HUES6 (cell line): ENCODE measurements at regions not wholly inside any gene's neighbourhood (a gene's known extent, or its start where the extent isn't known, plus 50 kb on each side); places are given as distances from the start of the nearest gene placed in this dataset.

Experiments used
- H3K27ac ChIP-seq: 2 replicates; pipeline ENCODE4 v1.7.0; 2013; ENCODE audit warnings: low read depth, mild to moderate bottlenecking, low read length, inconsistent platforms
- H3K27me3 ChIP-seq: 2 replicates; pipeline ENCODE4 v1.6.1; 2013; ENCODE audit warnings: low read length; ENCODE audit not compliant: control insufficient read depth, insufficient read depth
- H3K36me3 ChIP-seq: 2 replicates; pipeline ENCODE4 v1.6.1; 2013; ENCODE audit warnings: low read length; ENCODE audit not compliant: control insufficient read depth, insufficient read depth
- H3K4me1 ChIP-seq: 2 replicates; pipeline ENCODE4 v1.6.1; 2013; ENCODE audit warnings: low read length; ENCODE audit not compliant: control insufficient read depth, insufficient read depth
- H3K4me3 ChIP-seq: 2 replicates; pipeline ENCODE4 v1.5.1; 2013; ENCODE audit warnings: low read depth, low read length
- H3K9ac ChIP-seq: one replicate; pipeline ENCODE4 v1.6.1; 2013; ENCODE audit warnings: mild to moderate bottlenecking, low read length
- H3K9me3 ChIP-seq: 2 replicates; pipeline ENCODE4 v1.6.1; 2013; ENCODE audit warnings: low read depth, low read length; ENCODE audit not compliant: control insufficient read depth, insufficient read depth

- H3K4me1 ChIP-seq: no peaks in the 10 kb centered on the region
- no peak overlapping the region for H3K4me3 ChIP-seq
- H3K36me3 ChIP-seq: no peaks in the 10 kb centered on the region
- no peaks in the 10 kb centered on the region for H3K27me3 ChIP-seq
- H3K9me3 ChIP-seq: no peaks in the 10 kb centered on the region; the same call in 1 of the 2 replicates
- no peak overlapping the region for H3K27ac ChIP-seq
- H3K9ac ChIP-seq: no peak overlapping the region
These were observed 547.6 kb downstream of the HAO1 start for GRCh38 chr20:7392542-7393206.

GRCh38 chr20:7399114-7399513 lies 541.1 kb downstream of the HAO1 start:
- Histone ChIP-seq H3K4me3 (no peak overlapping the region), H3K27ac (no peak overlapping the region), H3K36me3 (no peaks in the 10 kb centered on the region), H3K9ac (no peak overlapping the region), H3K27me3 (no peaks in the 10 kb centered on the region), H3K9me3 (no peaks in the 10 kb centered on the region; the same call in 1 of the 2 replicates), H3K4me1 (no peaks in the 10 kb centered on the region)

GRCh38 chr20:7399575-7399974 lies 540.7 kb downstream of the HAO1 start:
- H3K4me1 ChIP-seq: no peaks in the 10 kb centered on the region

GRCh38 chr20:7406671-7407070 lies 533.6 kb downstream of the HAO1 start:
- no peak overlapping the region for H3K4me3 ChIP-seq
- no peaks in the 10 kb centered on the region for H3K27me3 ChIP-seq
- H3K9ac ChIP-seq: no peak overlapping the region
- no peaks in the 10 kb centered on the region for H3K36me3 ChIP-seq
- no peaks in the 10 kb centered on the region for H3K9me3 ChIP-seq
- 0 out of 2 replicates have a peak, but pooled peaks cover 5% of the 10 kb centered on the region for H3K4me1 ChIP-seq
- H3K27ac ChIP-seq: no peak overlapping the region

More at GRCh38 chr20:7399575-7399974, 540.7 kb downstream of the HAO1 start:
- no peak overlapping the region for H3K9ac ChIP-seq
- no peaks in the 10 kb centered on the region for H3K27me3 ChIP-seq
- no peaks in the 10 kb centered on the region for H3K36me3 ChIP-seq
- no peak overlapping the region for H3K27ac ChIP-seq
- H3K4me3 ChIP-seq: no peak overlapping the region
- no peaks in the 10 kb centered on the region; the same call in 1 of the 2 replicates for H3K9me3 ChIP-seq

GRCh38 chr20:7410150-7410549 lies 530.1 kb downstream of the HAO1 start:
- no peak overlapping the region for H3K9ac ChIP-seq
- no peak overlapping the region for H3K4me3 ChIP-seq
- no peaks in the 10 kb centered on the region for H3K36me3 ChIP-seq
- no peak overlapping the region for H3K27ac ChIP-seq
- H3K4me1 ChIP-seq: 0 out of 2 replicates have a peak, but pooled peaks cover 5% of the 10 kb centered on the region
- no peaks in the 10 kb centered on the region for H3K27me3 ChIP-seq
- H3K9me3 ChIP-seq: no peaks in the 10 kb centered on the region

GRCh38 chr20:7411075-7411474 lies 529.2 kb downstream of the HAO1 start:
- 0 out of 2 replicates have a peak, but pooled peaks cover 5% of the 10 kb centered on the region for H3K4me1 ChIP-seq
- no peaks in the 10 kb centered on the region for H3K27me3 ChIP-seq
- no peaks in the 10 kb centered on the region for H3K9me3 ChIP-seq
- no peak overlapping the region for H3K4me3 ChIP-seq
- no peaks in the 10 kb centered on the region for H3K36me3 ChIP-seq
- H3K9ac ChIP-seq: no peak overlapping the region
- H3K27ac ChIP-seq: no peak overlapping the region

GRCh38 chr20:7415427-7415826 lies 524.8 kb downstream of the HAO1 start:
- H3K27ac ChIP-seq: no peak overlapping the region
- H3K36me3 ChIP-seq: no peaks in the 10 kb centered on the region
- H3K9ac ChIP-seq: no peak overlapping the region

GRCh38 chr20:7416382-7416781 lies 523.9 kb downstream of the HAO1 start:
- Histone ChIP-seq H3K9ac (no peak overlapping the region), H3K36me3 (no peaks in the 10 kb centered on the region), H3K27me3 (no peaks in the 10 kb centered on the region), H3K4me1 (no peaks in the 10 kb centered on the region), H3K27ac (no peak overlapping the region), H3K9me3 (no peaks in the 10 kb centered on the region), H3K4me3 (no peak overlapping the region)

More at GRCh38 chr20:7415427-7415826, 524.8 kb downstream of the HAO1 start:
- H3K4me3 ChIP-seq: no peak overlapping the region
- H3K9me3 ChIP-seq: no peaks in the 10 kb centered on the region
- 0 out of 2 replicates have a peak, but pooled peaks cover 5% of the 10 kb centered on the region for H3K4me1 ChIP-seq
- H3K27me3 ChIP-seq: no peaks in the 10 kb centered on the region

- no peaks in the 10 kb centered on the region for H3K36me3 ChIP-seq
These were observed 519.9 kb downstream of the HAO1 start for GRCh38 chr20:7420345-7420744.

GRCh38 chr20:7426890-7427496 lies 513.3 kb downstream of the HAO1 start:
- Histone ChIP-seq H3K4me1 (no peaks in the 10 kb centered on the region), H3K9me3 (no peaks in the 10 kb centered on the region), H3K27ac (no peak overlapping the region), H3K4me3 (no peak overlapping the region), H3K9ac (no peak overlapping the region), H3K27me3 (no peaks in the 10 kb centered on the region), H3K36me3 (no peaks in the 10 kb centered on the region)

More at GRCh38 chr20:7420345-7420744, 519.9 kb downstream of the HAO1 start:
- Histone ChIP-seq H3K9ac (no peak overlapping the region), H3K27me3 (no peaks in the 10 kb centered on the region), H3K4me1 (no peaks in the 10 kb centered on the region), H3K4me3 (no peak overlapping the region), H3K9me3 (no peaks in the 10 kb centered on the region), H3K27ac (no peak overlapping the region)

GRCh38 chr20:7428946-7429345 lies 511.3 kb downstream of the HAO1 start:
- H3K27me3 ChIP-seq: no peaks in the 10 kb centered on the region
- H3K9me3 ChIP-seq: no peaks in the 10 kb centered on the region
- H3K9ac ChIP-seq: no peak overlapping the region
- no peak overlapping the region for H3K4me3 ChIP-seq
- H3K4me1 ChIP-seq: no peaks in the 10 kb centered on the region
- H3K36me3 ChIP-seq: no peaks in the 10 kb centered on the region
- no peak overlapping the region for H3K27ac ChIP-seq
